GM12878 (cell line): ENCODE measurements at regions not wholly inside any gene's neighbourhood (a gene's known extent, or its start where the extent isn't known, plus 50 kb on each side); places are given as distances from the start of the nearest gene placed in this dataset. TPM values are rescaled to one million over a fixed set of nuclear protein-coding genes. Genes with fewer than 3 reads are reported as not detected.

Experiments used
- EP300 ChIP-seq, 2 experiments: fragments of 150-350 bp in 1 of 2; IDR thresholded peaks; 2 replicates each; pipeline ENCODE4 v1.6.1; 2011 to 2012; ENCODE audit warnings: low read depth in 2 of 2, low read length in 2 of 2, borderline replicate concordance in 1 of 2, improper control_type of control experiment in 1 of 2, inconsistent platforms in 1 of 2; ENCODE audit not compliant: control insufficient read depth in 1 of 2
- JUNB ChIP-seq: IDR thresholded peaks from 2 replicates; pipeline ENCODE4 v1.6.1; 2016; ENCODE audit warnings: antibody characterized with exemption, mild to moderate bottlenecking
- SMC3 ChIP-seq: IDR thresholded peaks from 2 replicates; pipeline ENCODE4 v1.6.1; 2011; ENCODE audit warnings: low read length, improper control_type of control experiment, borderline replicate concordance
- ZNF207 ChIP-seq: fragments of 450-650 bp; IDR thresholded peaks from 2 replicates; pipeline ENCODE4 v1.6.1; 2014; ENCODE audit warnings: antibody characterized with exemption, mild to moderate bottlenecking, borderline replicate concordance
- small RNA-seq: library from RNA; depleted of rRNA; stranded (forward); fragments of <200 nt; gene quantifications from one replicate; pipeline ENCODE3, GENCODE V24; 2014
- TF ChIP-seq, protein P1 (sequence below): fragments of 450-650 bp; IDR thresholded peaks from 2 replicates; pipeline ENCODE4 v1.6.1; 2016; ENCODE audit warnings: mild to moderate bottlenecking, moderate library complexity, borderline replicate concordance
- TF ChIP-seq, protein P2 (sequence below): fragments of 450-650 bp; IDR thresholded peaks from 2 replicates; pipeline ENCODE4 v1.6.1; 2017; ENCODE audit warnings: mild to moderate bottlenecking, moderate library complexity
- TF ChIP-seq, protein P3 (sequence below): fragments of 150-350 bp; IDR thresholded peaks from 2 replicates; pipeline ENCODE4 v1.6.1; 2016; ENCODE audit warnings: low read depth, low read length

DNA sequence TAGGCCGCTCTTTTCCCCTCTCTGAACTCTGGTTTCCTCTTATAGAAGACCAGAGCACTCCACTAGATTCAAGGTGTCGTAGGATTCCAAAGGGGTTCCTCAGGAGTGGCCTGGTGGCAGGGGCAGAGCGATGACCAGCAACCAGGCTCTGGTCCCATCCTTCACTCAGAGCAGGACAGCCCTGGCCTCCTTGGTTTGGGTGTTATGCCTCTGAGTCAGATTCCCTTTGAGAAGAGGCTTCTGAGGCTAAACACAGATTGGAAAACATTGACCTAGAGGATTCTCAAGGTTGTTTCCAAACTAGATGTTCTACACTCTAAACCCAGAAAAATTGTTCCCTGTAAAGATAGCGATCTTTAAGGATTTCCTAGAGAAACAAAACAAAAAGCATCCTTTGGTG, 49.8 kb upstream of the IKBKE start (continued):
- TF ChIP-seq, protein P1, sequence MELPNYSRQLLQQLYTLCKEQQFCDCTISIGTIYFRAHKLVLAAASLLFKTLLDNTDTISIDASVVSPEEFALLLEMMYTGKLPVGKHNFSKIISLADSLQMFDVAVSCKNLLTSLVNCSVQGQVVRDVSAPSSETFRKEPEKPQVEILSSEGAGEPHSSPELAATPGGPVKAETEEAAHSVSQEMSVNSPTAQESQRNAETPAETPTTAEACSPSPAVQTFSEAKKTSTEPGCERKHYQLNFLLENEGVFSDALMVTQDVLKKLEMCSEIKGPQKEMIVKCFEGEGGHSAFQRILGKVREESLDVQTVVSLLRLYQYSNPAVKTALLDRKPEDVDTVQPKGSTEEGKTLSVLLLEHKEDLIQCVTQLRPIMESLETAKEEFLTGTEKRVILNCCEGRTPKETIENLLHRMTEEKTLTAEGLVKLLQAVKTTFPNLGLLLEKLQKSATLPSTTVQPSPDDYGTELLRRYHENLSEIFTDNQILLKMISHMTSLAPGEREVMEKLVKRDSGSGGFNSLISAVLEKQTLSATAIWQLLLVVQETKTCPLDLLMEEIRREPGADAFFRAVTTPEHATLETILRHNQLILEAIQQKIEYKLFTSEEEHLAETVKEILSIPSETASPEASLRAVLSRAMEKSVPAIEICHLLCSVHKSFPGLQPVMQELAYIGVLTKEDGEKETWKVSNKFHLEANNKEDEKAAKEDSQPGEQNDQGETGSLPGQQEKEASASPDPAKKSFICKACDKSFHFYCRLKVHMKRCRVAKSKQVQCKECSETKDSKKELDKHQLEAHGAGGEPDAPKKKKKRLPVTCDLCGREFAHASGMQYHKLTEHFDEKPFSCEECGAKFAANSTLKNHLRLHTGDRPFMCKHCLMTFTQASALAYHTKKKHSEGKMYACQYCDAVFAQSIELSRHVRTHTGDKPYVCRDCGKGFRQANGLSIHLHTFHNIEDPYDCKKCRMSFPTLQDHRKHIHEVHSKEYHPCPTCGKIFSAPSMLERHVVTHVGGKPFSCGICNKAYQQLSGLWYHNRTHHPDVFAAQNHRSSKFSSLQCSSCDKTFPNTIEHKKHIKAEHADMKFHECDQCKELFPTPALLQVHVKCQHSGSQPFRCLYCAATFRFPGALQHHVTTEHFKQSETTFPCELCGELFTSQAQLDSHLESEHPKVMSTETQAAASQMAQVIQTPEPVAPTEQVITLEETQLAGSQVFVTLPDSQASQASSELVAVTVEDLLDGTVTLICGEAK: no peak
- no peak for TF ChIP-seq ZNF207
- TF ChIP-seq, protein P2, sequence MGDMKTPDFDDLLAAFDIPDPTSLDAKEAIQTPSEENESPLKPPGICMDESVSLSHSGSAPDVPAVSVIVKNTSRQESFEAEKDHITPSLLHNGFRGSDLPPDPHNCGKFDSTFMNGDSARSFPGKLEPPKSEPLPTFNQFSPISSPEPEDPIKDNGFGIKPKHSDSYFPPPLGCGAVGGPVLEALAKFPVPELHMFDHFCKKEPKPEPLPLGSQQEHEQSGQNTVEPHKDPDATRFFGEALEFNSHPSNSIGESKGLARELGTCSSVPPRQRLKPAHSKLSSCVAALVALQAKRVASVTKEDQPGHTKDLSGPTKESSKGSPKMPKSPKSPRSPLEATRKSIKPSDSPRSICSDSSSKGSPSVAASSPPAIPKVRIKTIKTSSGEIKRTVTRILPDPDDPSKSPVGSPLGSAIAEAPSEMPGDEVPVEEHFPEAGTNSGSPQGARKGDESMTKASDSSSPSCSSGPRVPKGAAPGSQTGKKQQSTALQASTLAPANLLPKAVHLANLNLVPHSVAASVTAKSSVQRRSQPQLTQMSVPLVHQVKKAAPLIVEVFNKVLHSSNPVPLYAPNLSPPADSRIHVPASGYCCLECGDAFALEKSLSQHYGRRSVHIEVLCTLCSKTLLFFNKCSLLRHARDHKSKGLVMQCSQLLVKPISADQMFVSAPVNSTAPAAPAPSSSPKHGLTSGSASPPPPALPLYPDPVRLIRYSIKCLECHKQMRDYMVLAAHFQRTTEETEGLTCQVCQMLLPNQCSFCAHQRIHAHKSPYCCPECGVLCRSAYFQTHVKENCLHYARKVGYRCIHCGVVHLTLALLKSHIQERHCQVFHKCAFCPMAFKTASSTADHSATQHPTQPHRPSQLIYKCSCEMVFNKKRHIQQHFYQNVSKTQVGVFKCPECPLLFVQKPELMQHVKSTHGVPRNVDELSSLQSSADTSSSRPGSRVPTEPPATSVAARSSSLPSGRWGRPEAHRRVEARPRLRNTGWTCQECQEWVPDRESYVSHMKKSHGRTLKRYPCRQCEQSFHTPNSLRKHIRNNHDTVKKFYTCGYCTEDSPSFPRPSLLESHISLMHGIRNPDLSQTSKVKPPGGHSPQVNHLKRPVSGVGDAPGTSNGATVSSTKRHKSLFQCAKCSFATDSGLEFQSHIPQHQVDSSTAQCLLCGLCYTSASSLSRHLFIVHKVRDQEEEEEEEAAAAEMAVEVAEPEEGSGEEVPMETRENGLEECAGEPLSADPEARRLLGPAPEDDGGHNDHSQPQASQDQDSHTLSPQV: no peak
- TF ChIP-seq EP300 (IDR thresholded peaks at IDR 0.05; ENCODE audit: borderline replicate concordance in 1 of 2, control insufficient read depth in 1 of 2, low read depth in 2 of 2, low read length in 2 of 2): no peak
- no peak for TF ChIP-seq JUNB
- no peak for TF ChIP-seq SMC3
- TF ChIP-seq, protein P3, sequence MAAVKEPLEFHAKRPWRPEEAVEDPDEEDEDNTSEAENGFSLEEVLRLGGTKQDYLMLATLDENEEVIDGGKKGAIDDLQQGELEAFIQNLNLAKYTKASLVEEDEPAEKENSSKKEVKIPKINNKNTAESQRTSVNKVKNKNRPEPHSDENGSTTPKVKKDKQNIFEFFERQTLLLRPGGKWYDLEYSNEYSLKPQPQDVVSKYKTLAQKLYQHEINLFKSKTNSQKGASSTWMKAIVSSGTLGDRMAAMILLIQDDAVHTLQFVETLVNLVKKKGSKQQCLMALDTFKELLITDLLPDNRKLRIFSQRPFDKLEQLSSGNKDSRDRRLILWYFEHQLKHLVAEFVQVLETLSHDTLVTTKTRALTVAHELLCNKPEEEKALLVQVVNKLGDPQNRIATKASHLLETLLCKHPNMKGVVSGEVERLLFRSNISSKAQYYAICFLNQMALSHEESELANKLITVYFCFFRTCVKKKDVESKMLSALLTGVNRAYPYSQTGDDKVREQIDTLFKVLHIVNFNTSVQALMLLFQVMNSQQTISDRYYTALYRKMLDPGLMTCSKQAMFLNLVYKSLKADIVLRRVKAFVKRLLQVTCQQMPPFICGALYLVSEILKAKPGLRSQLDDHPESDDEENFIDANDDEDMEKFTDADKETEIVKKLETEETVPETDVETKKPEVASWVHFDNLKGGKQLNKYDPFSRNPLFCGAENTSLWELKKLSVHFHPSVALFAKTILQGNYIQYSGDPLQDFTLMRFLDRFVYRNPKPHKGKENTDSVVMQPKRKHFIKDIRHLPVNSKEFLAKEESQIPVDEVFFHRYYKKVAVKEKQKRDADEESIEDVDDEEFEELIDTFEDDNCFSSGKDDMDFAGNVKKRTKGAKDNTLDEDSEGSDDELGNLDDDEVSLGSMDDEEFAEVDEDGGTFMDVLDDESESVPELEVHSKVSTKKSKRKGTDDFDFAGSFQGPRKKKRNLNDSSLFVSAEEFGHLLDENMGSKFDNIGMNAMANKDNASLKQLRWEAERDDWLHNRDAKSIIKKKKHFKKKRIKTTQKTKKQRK: no peak
- TF ChIP-seq, all 136 proteins: peak for 0

Small RNA genes in the stretch of these regions (small RNA-seq; reads per million reads assigned to genes)
- not detected for gene AC244023.1
